Naive thymus-derived CD8-positive, alpha-beta T cell (primary cell): ENCODE measurements at regions not wholly inside any gene's neighbourhood (a gene's known extent, or its start where the extent isn't known, plus 50 kb on each side); places are given as distances from the start of the nearest gene placed in this dataset.

Source experiments
- ATAC-seq, 2 donors: fragments of 150-1000 bp; cut with Tn5 transposase in 1 of 2; sonication (Bioruptor Pico), chemical (Tn5 transposase) in 1 of 2; 1 replicate in 1 of 2; 2 replicates in 1 of 2; pipeline ENCODE4 v1.10.0; 2021; ENCODE audit warnings: mild to moderate bottlenecking in 2 of 2, moderate library complexity in 2 of 2
- POLR2A ChIA-PET: fragments of 350-600 bp; sonication (Branson Sonifier 250); formaldehyde crosslinking; loops from one replicate; lab custom pipeline; 2021; ENCODE audit warnings: antibody characterized with exemption; lab: Charles Lee
- DNase-seq, 10 donors: peaks; one replicate each; pipeline versions ENCODE4 v3.0.0 to v3.0.0-alpha.2; 2020 to 2022
- H3K27ac Mint-ChIP-seq, 10 donors: one replicate each; pipeline ENCODE4 v1.8.0; 2020 to 2022; ENCODE audit warnings: mild to moderate bottlenecking in 10 of 10, mixed read lengths in 10 of 10, moderate library complexity in 4 of 10, inconsistent platforms in 1 of 10
- H3K27me3 Mint-ChIP-seq, 5 donors: one replicate each; pipeline ENCODE4 v1.8.0; 2021 to 2022; ENCODE audit warnings: mixed read lengths in 5 of 5
- H3K36me3 Mint-ChIP-seq, 3 donors: one replicate each; pipeline ENCODE4 v1.8.0; 2020 to 2022; ENCODE audit warnings: mixed read lengths in 3 of 3, mild to moderate bottlenecking in 2 of 3, inconsistent platforms in 1 of 3
- H3K4me1 Mint-ChIP-seq, 4 donors: one replicate each; pipeline ENCODE4 v1.8.0; 2021 to 2022; ENCODE audit warnings: mixed read lengths in 4 of 4
- H3K4me3 Mint-ChIP-seq, 10 donors: one replicate each; pipeline ENCODE4 v1.8.0; 2020 to 2022; ENCODE audit warnings: mild to moderate bottlenecking in 10 of 10, mixed read lengths in 10 of 10, moderate library complexity in 6 of 10, inconsistent platforms in 1 of 10
- H3K9me3 Mint-ChIP-seq, 9 donors: one replicate each; pipeline ENCODE4 v1.8.0; 2020 to 2022; ENCODE audit warnings: mixed read lengths in 9 of 9, mild to moderate bottlenecking in 3 of 9, inconsistent platforms in 1 of 9, moderate library complexity in 1 of 9

DNA sequence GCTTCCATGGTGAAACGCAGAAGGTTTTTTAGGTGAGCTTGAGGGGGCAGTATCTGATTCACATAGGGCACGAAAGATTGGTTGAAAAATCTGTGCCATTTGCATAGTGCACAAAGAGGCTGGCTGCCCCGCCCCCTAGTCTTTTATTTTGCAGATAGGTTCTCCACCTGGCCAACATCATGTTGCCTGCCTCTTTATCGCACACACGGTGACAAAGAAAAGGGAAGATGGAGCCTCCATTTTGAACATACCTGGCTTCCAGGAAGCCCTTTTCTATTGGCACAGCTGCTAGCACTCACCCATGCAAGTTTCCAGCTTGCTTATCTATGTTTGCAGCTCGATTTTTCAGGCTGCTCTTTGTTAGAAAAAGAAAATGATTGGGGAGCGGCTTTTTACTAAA lies 316.2 kb upstream of the KLHL1 start:
- Mint-ChIP-seq H3K27me3 (no peaks in the 10 kb centered on the region), H3K36me3 (no peaks in the 10 kb centered on the region), H3K4me1 (no peaks in the 10 kb centered on the region), H3K9me3 (peaks cover 0 to 8% (median 0%) of the 10 kb centered on the region in 9 donors), H3K27ac (no peak overlapping the region), H3K4me3 (no peak overlapping the region)
- POLR2A ChIA-PET, result no interaction called here
- ATAC-seq (no peak), DNase-seq (no peak)

DNA sequence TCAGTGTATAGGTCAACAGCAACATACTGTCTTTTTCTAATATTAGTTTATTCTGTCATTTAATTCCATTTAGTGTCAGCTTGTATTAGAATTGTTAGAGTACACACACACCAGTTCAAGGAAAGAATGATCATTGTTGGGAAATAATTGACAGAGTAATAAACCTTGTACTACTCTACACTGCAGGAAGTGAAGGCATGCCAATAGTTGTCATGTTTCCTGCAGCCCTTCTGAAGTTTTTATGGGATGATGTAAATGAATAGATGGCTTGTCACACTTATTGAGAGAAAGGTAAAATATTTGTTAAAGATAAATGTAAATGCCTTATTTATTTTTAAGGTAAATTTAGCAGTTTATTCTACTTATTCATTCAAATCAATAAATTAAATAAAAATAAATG lies 306.9 kb upstream of the KLHL1 start:
- ATAC-seq, result no peak
- Mint-ChIP-seq H3K27me3 (no peaks in the 10 kb centered on the region), H3K27ac (no peak overlapping the region), H3K4me1 (no peaks in the 10 kb centered on the region), H3K36me3 (no peaks in the 10 kb centered on the region), H3K9me3 (peaks cover 0 to 13% (median 5%) of the 10 kb centered on the region in 9 donors), H3K4me3 (no peak overlapping the region)
- no peak for DNase-seq
- POLR2A ChIA-PET, result no interaction called here

DNA sequence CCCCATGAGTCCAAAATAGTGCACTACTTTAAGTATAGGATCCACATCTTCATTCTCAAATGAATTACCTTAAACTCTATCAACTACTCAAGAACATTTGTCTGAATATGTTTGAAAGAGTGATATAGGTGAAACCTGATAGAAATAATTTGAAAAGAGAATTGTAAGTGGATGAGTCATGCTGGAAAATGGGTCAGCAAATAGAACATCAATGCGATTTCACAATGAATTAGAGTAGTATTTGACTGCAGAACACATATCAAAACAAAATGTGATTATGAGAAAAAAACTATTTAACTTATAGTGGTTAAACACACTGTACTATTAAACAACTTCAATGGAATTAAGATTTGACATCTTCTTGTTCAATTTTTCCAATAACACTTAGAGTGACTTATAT lies 300.6 kb upstream of the KLHL1 start:
- H3K4me3 Mint-ChIP-seq, result no peak overlapping the region
- POLR2A ChIA-PET, result no interaction called here
- no peak for ATAC-seq
- H3K9me3 Mint-ChIP-seq, result peaks cover 0 to 10% (median 3%) of the 10 kb centered on the region in 9 donors
- H3K4me1 Mint-ChIP-seq, result no peaks in the 10 kb centered on the region
- H3K27me3 Mint-ChIP-seq, result no peaks in the 10 kb centered on the region
- DNase-seq, result no peak
- H3K36me3 Mint-ChIP-seq, result no peaks in the 10 kb centered on the region
- H3K27ac Mint-ChIP-seq, result no peak overlapping the region

GRCh38 chr13:70407486-70407885 lies 299.2 kb upstream of the KLHL1 start:
- POLR2A ChIA-PET, result no interaction called here
- Mint-ChIP-seq H3K27ac (no peak overlapping the region), H3K9me3 (peaks cover 0 to 6% (median 2%) of the 10 kb centered on the region in 9 donors), H3K36me3 (no peaks in the 10 kb centered on the region), H3K27me3 (no peaks in the 10 kb centered on the region), H3K4me3 (no peak overlapping the region), H3K4me1 (no peaks in the 10 kb centered on the region)
- no peak for DNase-seq
- no peak for ATAC-seq

GRCh38 chr13:70405266-70405665 lies 297.0 kb upstream of the KLHL1 start:
- H3K27me3 Mint-ChIP-seq, result no peaks in the 10 kb centered on the region
- POLR2A ChIA-PET, result no interaction called here
- DNase-seq, result no peak
- no peak overlapping the region for H3K27ac Mint-ChIP-seq
- H3K4me1 Mint-ChIP-seq, result no peaks in the 10 kb centered on the region
- H3K36me3 Mint-ChIP-seq, result no peaks in the 10 kb centered on the region
- peaks cover 0 to 3% (median 2%) of the 10 kb centered on the region in 9 donors for H3K9me3 Mint-ChIP-seq
- ATAC-seq, result no peak
- no peak overlapping the region for H3K4me3 Mint-ChIP-seq

DNA sequence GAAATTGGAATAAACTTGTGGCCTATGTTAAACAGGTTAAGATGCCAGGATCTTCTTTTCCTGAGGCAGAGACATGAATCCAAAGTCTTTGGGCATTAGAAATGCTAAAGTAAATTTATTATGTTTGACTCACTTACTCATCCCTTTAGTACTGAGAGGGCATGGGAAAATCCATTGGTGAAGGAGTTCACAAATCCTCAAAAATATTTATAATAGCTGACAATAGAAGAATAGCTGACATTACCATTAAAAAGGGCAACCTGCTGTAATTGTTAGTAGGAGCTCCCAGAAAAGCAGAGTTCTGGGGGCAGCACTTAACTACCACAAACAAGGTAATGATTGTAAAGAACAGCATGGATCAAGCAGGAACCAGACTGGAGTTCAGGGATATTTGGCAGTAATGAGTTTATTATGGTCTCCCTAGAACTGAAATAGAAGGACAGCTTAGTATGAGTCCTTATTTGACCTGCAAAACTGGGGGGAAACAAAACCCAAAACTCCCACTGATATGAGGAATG lies 285.8 kb upstream of the KLHL1 start:
- POLR2A ChIA-PET, result no interaction called here
- no peak overlapping the region for H3K4me3 Mint-ChIP-seq
- no peak for ATAC-seq
- H3K9me3 Mint-ChIP-seq, result peaks cover 0 to 30% (median 3%) of the 10 kb centered on the region in 9 donors
- no peak for DNase-seq
- no peak overlapping the region for H3K27ac Mint-ChIP-seq
- no peaks in the 10 kb centered on the region for H3K4me1 Mint-ChIP-seq
- H3K27me3 Mint-ChIP-seq, result no peaks in the 10 kb centered on the region
- H3K36me3 Mint-ChIP-seq, result no peaks in the 10 kb centered on the region

DNA sequence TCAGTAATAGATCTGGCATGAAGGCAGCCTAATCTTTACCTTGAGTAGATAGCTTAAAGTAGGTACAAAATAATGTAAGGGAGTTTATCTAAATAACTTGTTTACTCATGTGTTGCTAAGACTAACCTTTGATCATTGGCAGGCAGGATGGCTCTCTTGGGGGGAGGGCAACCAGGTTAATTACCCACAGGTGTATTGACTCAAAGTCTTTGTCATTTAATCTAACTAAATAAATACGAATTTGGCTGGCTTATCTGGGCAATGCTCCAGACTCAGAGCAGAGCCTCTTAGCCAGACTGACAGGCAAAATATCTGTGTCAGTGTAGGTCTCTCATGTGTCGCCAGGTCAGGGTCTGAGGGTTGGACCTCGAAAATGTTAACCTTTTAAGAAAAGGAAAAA lies 283.4 kb upstream of the KLHL1 start:
- H3K36me3 Mint-ChIP-seq, result no peaks in the 10 kb centered on the region
- no peaks in the 10 kb centered on the region for H3K27me3 Mint-ChIP-seq
- no peak overlapping the region for H3K4me3 Mint-ChIP-seq
- DNase-seq (no peak), ATAC-seq (no peak)
- no peak overlapping the region for H3K27ac Mint-ChIP-seq
- POLR2A ChIA-PET, result no interaction called here
- H3K4me1 Mint-ChIP-seq, result no peaks in the 10 kb centered on the region
- peaks cover 0 to 14% (median 2%) of the 10 kb centered on the region in 9 donors for H3K9me3 Mint-ChIP-seq

DNA sequence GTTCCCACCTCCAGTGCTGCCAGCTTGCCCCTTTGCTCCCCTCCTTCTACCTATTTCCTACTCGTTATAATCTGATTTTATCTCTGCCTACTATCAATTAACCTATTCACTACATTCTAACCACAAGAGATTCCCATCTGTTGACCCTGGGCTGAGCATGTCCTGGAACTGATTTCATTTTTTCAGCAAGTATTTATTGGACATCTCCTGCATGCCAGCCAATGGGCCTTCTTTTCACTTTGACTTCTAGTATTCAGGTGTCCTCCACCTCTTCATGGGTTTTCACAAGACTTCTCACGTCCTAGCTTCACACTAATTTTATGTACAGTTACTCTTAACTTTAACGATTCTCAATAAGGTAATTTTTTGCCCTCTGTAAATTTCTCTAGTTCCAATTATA lies 282.7 kb upstream of the KLHL1 start:
- peaks cover 0 to 11% (median 2%) of the 10 kb centered on the region in 9 donors for H3K9me3 Mint-ChIP-seq
- no peak overlapping the region for H3K27ac Mint-ChIP-seq
- POLR2A ChIA-PET, result no interaction called here
- no peaks in the 10 kb centered on the region for H3K36me3 Mint-ChIP-seq
- H3K4me1 Mint-ChIP-seq, result no peaks in the 10 kb centered on the region
- no peak overlapping the region for H3K4me3 Mint-ChIP-seq
- H3K27me3 Mint-ChIP-seq, result no peaks in the 10 kb centered on the region
- no peak for ATAC-seq
- no peak for DNase-seq

DNA sequence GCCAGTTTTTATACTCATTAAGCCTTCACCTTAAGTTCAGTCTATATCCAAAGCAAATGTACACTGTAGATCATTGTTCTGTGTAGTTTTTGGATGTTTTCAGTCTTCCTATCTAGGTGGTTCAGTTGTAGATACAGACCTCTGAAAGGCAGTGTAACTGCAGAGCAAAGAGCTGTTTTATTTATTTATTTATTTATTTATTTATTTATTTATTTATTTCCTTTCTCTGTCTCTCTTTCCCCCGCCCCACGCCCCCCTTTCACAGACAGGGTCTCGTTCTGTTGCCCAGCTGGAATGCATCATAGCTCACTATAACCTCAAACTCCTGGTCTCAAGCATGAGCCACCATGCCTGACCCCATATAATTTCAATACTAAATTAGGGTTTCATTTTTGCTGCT lies 281.8 kb upstream of the KLHL1 start:
- ATAC-seq (no peak), DNase-seq (no peak)
- no peaks in the 10 kb centered on the region for H3K27me3 Mint-ChIP-seq
- H3K4me3 Mint-ChIP-seq, result no peak overlapping the region
- no peaks in the 10 kb centered on the region for H3K4me1 Mint-ChIP-seq
- H3K36me3 Mint-ChIP-seq, result no peaks in the 10 kb centered on the region
- peaks cover 0 to 11% (median 2%) of the 10 kb centered on the region in 9 donors for H3K9me3 Mint-ChIP-seq
- H3K27ac Mint-ChIP-seq, result no peak overlapping the region
- POLR2A ChIA-PET, result no interaction called here

GRCh38 chr13:70388935-70389334 lies 280.7 kb upstream of the KLHL1 start:
- peaks cover 0 to 12% (median 4%) of the 10 kb centered on the region in 9 donors for H3K9me3 Mint-ChIP-seq
- H3K36me3 Mint-ChIP-seq, result no peaks in the 10 kb centered on the region
- no peak overlapping the region for H3K27ac Mint-ChIP-seq
- POLR2A ChIA-PET, result no interaction called here
- ATAC-seq (no peak), DNase-seq (no peak)
- H3K4me3 Mint-ChIP-seq, result no peak overlapping the region
- H3K27me3 Mint-ChIP-seq, result no peaks in the 10 kb centered on the region
- H3K4me1 Mint-ChIP-seq, result no peaks in the 10 kb centered on the region

- Mint-ChIP-seq H3K27ac (no peak overlapping the region), H3K27me3 (no peaks in the 10 kb centered on the region), H3K36me3 (no peaks in the 10 kb centered on the region), H3K4me3 (no peak overlapping the region), H3K4me1 (no peaks in the 10 kb centered on the region), H3K9me3 (peaks cover 0 to 12% (median 4%) of the 10 kb centered on the region in 9 donors)
- POLR2A ChIA-PET, result no interaction called here
- DNase-seq, result no peak
- no peak for ATAC-seq
Observed at GRCh38 chr13:70386919-70387318, 278.7 kb upstream of the KLHL1 start.

DNA sequence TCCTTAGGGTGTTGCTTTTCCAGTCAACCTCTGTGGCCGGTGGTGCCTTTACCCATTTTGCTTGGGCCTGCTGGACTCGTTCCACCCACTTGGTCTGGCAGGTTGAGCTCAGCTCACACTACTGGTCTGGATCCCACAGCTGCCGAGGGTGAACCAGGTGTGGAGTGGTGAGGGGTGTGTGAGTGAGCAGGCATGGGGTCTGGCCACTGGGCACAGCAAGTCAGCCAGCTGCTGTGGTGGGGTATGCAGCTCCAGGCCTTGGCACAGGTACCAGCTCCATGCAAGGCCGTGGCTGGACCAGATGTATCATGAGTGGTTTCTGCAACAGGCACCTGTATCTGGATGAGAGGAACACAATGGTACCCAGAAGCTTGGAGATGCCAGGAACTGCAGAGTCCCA lies 277.6 kb upstream of the KLHL1 start:
- Mint-ChIP-seq H3K27ac (no peak overlapping the region), H3K27me3 (no peaks in the 10 kb centered on the region), H3K36me3 (no peaks in the 10 kb centered on the region), H3K4me3 (no peak overlapping the region), H3K9me3 (peaks cover 0 to 12% (median 2%) of the 10 kb centered on the region in 9 donors), H3K4me1 (no peaks in the 10 kb centered on the region)
- POLR2A ChIA-PET, result no interaction called here
- ATAC-seq, result no peak
- DNase-seq, result no peak

DNA sequence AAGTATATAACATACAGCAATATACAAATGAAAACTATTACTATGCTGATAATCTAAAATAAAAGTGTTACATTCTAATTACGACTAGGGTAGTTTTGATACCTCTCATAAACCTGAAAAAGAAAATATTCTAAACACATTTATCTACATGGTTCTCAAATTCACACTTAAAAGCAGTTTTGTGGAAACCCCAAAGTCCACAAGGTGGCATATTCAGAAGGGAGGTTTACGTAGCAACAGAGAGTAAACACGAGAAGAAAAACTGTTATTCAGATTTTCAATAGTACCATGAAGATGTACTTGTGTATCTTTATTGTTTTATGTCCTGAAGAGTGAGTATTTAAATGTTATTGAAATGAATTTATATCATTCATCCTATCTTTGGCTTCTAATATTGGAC lies 275.9 kb upstream of the KLHL1 start:
- no peaks in the 10 kb centered on the region for H3K27me3 Mint-ChIP-seq
- no peak overlapping the region for H3K4me3 Mint-ChIP-seq
- no peaks in the 10 kb centered on the region for H3K4me1 Mint-ChIP-seq
- DNase-seq, result no peak
- H3K36me3 Mint-ChIP-seq, result no peaks in the 10 kb centered on the region
- no peak for ATAC-seq
- peaks cover 0 to 12% (median 2%) of the 10 kb centered on the region in 9 donors for H3K9me3 Mint-ChIP-seq
- POLR2A ChIA-PET, result no interaction called here
- no peak overlapping the region for H3K27ac Mint-ChIP-seq

- H3K27ac Mint-ChIP-seq, result no peak overlapping the region
- no peak overlapping the region for H3K4me3 Mint-ChIP-seq
- no peaks in the 10 kb centered on the region for H3K27me3 Mint-ChIP-seq
- peaks cover 0 to 9% (median 0%) of the 10 kb centered on the region in 9 donors for H3K9me3 Mint-ChIP-seq
- POLR2A ChIA-PET, result no interaction called here
- DNase-seq (no peak), ATAC-seq (no peak)
- no peaks in the 10 kb centered on the region for H3K36me3 Mint-ChIP-seq
- H3K4me1 Mint-ChIP-seq, result no peaks in the 10 kb centered on the region
Observed at GRCh38 chr13:70380809-70381208, 272.6 kb upstream of the KLHL1 start.
